Upper lobe of left lung (tissue), 4 donors: ENCODE measurements at regions not wholly inside any gene's neighbourhood (a gene's known extent, or its start where the extent isn't known, plus 50 kb on each side); places are given as distances from the start of the nearest gene placed in this dataset.

Experiments used
- CTCF ChIP-seq, 6 experiments: fragments of 450-650 bp in 4 of 6; fragments of 200-600 bp in 2 of 6; sonication (generic) in 2 of 6; IDR thresholded peaks; one replicate each; pipeline ENCODE4 v1.5.1; 2016 to 2019; ENCODE audit warnings: antibody characterized with exemption in 6 of 6
- POLR2A ChIP-seq, 4 donors: fragments of 450-650 bp; IDR thresholded peaks; one replicate each; pipeline ENCODE4 v1.5.1; 2016 to 2017; ENCODE audit warnings: antibody characterized with exemption in 4 of 4, mild to moderate bottlenecking in 2 of 4
- POLR2AphosphoS5 ChIP-seq, 2 donors: sonication (generic); formaldehyde crosslinking; IDR thresholded peaks; one replicate each; pipeline ENCODE4 v1.5.1; 2017; ENCODE audit warnings: antibody characterized with exemption in 2 of 2

GRCh38 chr16:49052846-49053245 is 228.8 kb downstream of the CBLN1 start:
- TF ChIP-seq POLR2A (IDR thresholded peaks at IDR 0.05) = no peak
- no peak for TF ChIP-seq CTCF (IDR thresholded peaks at IDR 0.05)
- no peak for TF ChIP-seq POLR2AphosphoS5 (IDR thresholded peaks at IDR 0.05)
